ENCODE measurements at regions not wholly inside any gene's neighbourhood (a gene's known extent, or its start where the extent isn't known, plus 50 kb on each side); places are given as distances from the start of the nearest gene placed in this dataset.

DNA sequence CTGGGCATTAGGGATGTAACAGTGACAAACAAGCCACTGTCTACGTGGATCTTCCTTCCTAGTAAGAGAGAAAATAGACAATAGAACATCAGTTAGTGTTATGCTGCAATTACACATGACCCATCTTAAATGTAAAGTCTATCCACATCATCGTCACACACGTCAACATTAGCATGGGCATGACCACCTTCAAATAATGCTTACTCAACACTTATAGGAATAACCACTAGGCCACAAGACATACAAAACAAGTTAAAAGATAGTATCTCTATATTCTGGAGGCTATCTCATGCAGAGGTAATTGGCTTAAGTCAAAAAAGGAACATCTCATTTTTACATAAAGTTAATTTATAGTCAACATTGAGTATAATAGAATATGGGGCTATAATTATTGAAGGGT lies 156.5 kb downstream of the MOXD1 start:
- FAIRE-seq, result no peak
- CTCF ChIA-PET (ENCODE audit: partially characterized antibody), result no interaction called here
- TF ChIP-seq GTF2F1 (IDR thresholded peaks at IDR 0.05; ENCODE audit: borderline replicate concordance, low read depth, low read length) (no peak), JUND (IDR thresholded peaks at IDR 0.05; ENCODE audit: low read length) (no peak), RAD21 (IDR thresholded peaks at IDR 0.05 in 1 of 2, conservative IDR thresholded peaks at IDR 0.05 in 1 of 2; ENCODE audit: low read depth in 2 of 2, low read length in 2 of 2) (no peak), RBBP5 (IDR thresholded peaks at IDR 0.05; ENCODE audit: borderline replicate concordance, low read depth, low read length) (no peak), CEBPB (IDR thresholded peaks at IDR 0.05; ENCODE audit: low read depth, low read length) (no peak), KDM4A (IDR thresholded peaks at IDR 0.05; ENCODE audit: low read depth, low read length, severe bottlenecking) (no peak), SP4 (IDR thresholded peaks at IDR 0.05; ENCODE audit: low read length) (no peak), POU5F1 (IDR thresholded peaks at IDR 0.05; ENCODE audit: low read depth, low read length) (no peak), RXRA (IDR thresholded peaks at IDR 0.05; ENCODE audit: insufficient read depth, low read depth, low read length) (no peak), CTBP2 (IDR thresholded peaks at IDR 0.05; ENCODE audit: borderline replicate concordance, insufficient read depth, insufficient read length, low read length) (no peak), NANOG (IDR thresholded peaks at IDR 0.05; ENCODE audit: insufficient read depth, low read depth, low read length, poor library complexity, severe bottlenecking) (no peak), KDM5A (IDR thresholded peaks at IDR 0.05; ENCODE audit: low read length) (no peak), SP1 (IDR thresholded peaks at IDR 0.05; ENCODE audit: low read depth, low read length) (no peak), KDM1A (IDR thresholded peaks at IDR 0.05; ENCODE audit: borderline replicate concordance, low read length) (no peak), HDAC6 (IDR thresholded peaks at IDR 0.05; ENCODE audit: low read depth, low read length) (no peak), TAF1 (IDR thresholded peaks at IDR 0.05; ENCODE audit: low read depth, low read length) (no peak)

More for the DNA sequence above, 156.5 kb downstream of the MOXD1 start:
- no peak overlapping the region for H3K56ac ChIP-seq (replicated peaks; ENCODE audit: insufficient read length, low read depth, low read length)
- no peak overlapping the region for H2BK5ac ChIP-seq (ENCODE audit: low read depth, low read length)
- no peak overlapping the region for H2BK20ac ChIP-seq (ENCODE audit: low read length)
- H4K20me1 ChIP-seq (replicated peaks in 1 of 2; ENCODE audit: control insufficient read depth in 1 of 2, insufficient read depth in 2 of 2, low read length in 2 of 2), result no peaks in the 10 kb centered on the region
- H3K23ac ChIP-seq (ENCODE audit: insufficient read length), result no peak overlapping the region
- H2BK120ac ChIP-seq (replicated peaks; ENCODE audit: low read depth, low read length), result no peak overlapping the region
- no peak overlapping the region for H2AFZ ChIP-seq (ENCODE audit: low read length)
- no peaks in the 10 kb centered on the region for H3K9me3 ChIP-seq (ENCODE audit: insufficient read depth in 2 of 2, low read depth in 1 of 2, low read length in 1 of 2)
- no peaks in the 10 kb centered on the region for H3K27me3 ChIP-seq (replicated peaks in 1 of 4; ENCODE audit: control insufficient read depth in 3 of 4, extremely low read depth in 1 of 4, insufficient read depth in 3 of 4, low read length in 3 of 4)
- no peak overlapping the region for H2AK5ac ChIP-seq (ENCODE audit: low read depth, low read length)
- no peak overlapping the region for H3K4ac ChIP-seq (replicated peaks; ENCODE audit: insufficient read length, low read depth, low read length)
- H3K36me3 ChIP-seq (ENCODE audit: control insufficient read depth in 2 of 4, insufficient read depth in 4 of 4, low read length in 3 of 4), result no peaks in the 10 kb centered on the region
- H4K91ac ChIP-seq (replicated peaks; ENCODE audit: insufficient read length, low read length), result no peak overlapping the region
- no peak overlapping the region for H4K5ac ChIP-seq (ENCODE audit: insufficient read length, low read depth, low read length)
- no peak overlapping the region for H3K9ac ChIP-seq (replicated peaks in 1 of 4; ENCODE audit: extremely low read depth in 1 of 4, low read depth in 3 of 4, low read length in 3 of 4)
- H3K79me2 ChIP-seq (ENCODE audit: control insufficient read depth in 1 of 2, insufficient read depth in 2 of 2, low read length in 2 of 2), result no peaks in the 10 kb centered on the region
- no peaks in the 10 kb centered on the region; the same call in 1 of the 2 replicates for H3K23me2 ChIP-seq (ENCODE audit: low read depth, low read length)
- no peak overlapping the region for H3K14ac ChIP-seq (ENCODE audit: insufficient read length)
- H4K8ac ChIP-seq (ENCODE audit: extremely low read depth, insufficient read depth, low read length), result no peak overlapping the region
- no peak overlapping the region for H3K4me3 ChIP-seq (ENCODE audit: extremely low read depth in 1 of 4, insufficient read depth in 2 of 4, low read depth in 3 of 4, low read length in 4 of 4)
- H2BK12ac ChIP-seq (ENCODE audit: low read depth, low read length), result no peak overlapping the region
- whole genome bisulfite sequencing, 2 experiments (ENCODE audit: extremely low coverage in 1 of 2, insufficient coverage in 1 of 2, insufficient read length in 1 of 2, insufficient replicate concordance in 2 of 2, low coverage in 1 of 2, low lambda C conversion rate in 2 of 2, missing lambda C conversion rate in 1 of 2), result 96% methylated on average over 3 of the region's 3 CpGs; no CpG with 5 or more reads in 1 of the 2 experiments
- H3K4me1 ChIP-seq (replicated peaks in 1 of 4; ENCODE audit: control insufficient read depth in 3 of 4, insufficient read depth in 4 of 4, low read length in 3 of 4), result no peaks in the 10 kb centered on the region
- H3K27ac ChIP-seq (ENCODE audit: low read depth, low read length), result no peak overlapping the region
- H3K18ac ChIP-seq (ENCODE audit: extremely low read depth, low read length), result no peak overlapping the region
- POLR2A ChIA-PET (ENCODE audit: partially characterized antibody), result no interaction called here
- H3K4me2 ChIP-seq (ENCODE audit: insufficient read depth in 1 of 2, low read depth in 2 of 2, low read length in 2 of 2), result no peak overlapping the region
- no peak overlapping the region for H2BK15ac ChIP-seq (ENCODE audit: low read length)
- H3K79me1 ChIP-seq (ENCODE audit: low read depth, low read length), result no peaks in the 10 kb centered on the region
- no peak for DNase-seq (ENCODE audit: low read depth in 1 of 2, low spot score in 2 of 2)

All from H1 (cell line).